KMS-11 (cell line): ENCODE measurements at regions not wholly inside any gene's neighbourhood (a gene's known extent, or its start where the extent isn't known, plus 50 kb on each side); places are given as distances from the start of the nearest gene placed in this dataset.

Experiments used
- H2AFZ ChIP-seq: fragments of 200-600 bp; sonication (generic); 2 replicates; pipeline ENCODE4 v1.6.1; 2016; ENCODE audit warnings: antibody characterized with exemption, mixed run types, low read depth
- H3K27ac ChIP-seq: fragments of 200-600 bp; sonication (generic); 2 replicates; pipeline ENCODE4 v1.6.1; 2016; ENCODE audit warnings: mild to moderate bottlenecking, mixed run types
- H3K27me3 ChIP-seq: fragments of 200-600 bp; sonication (generic); 2 replicates; pipeline ENCODE4 v1.6.1; 2017; ENCODE audit warnings: mild to moderate bottlenecking, low read depth, mixed run types, moderate library complexity; ENCODE audit not compliant: insufficient read depth
- H3K36me3 ChIP-seq: fragments of 200-600 bp; sonication (generic); 2 replicates; pipeline ENCODE4 v1.6.1; 2017; ENCODE audit warnings: mild to moderate bottlenecking, mixed run types; ENCODE audit not compliant: insufficient read depth
- H3K4me1 ChIP-seq: fragments of 200-600 bp; sonication (generic); 2 replicates; pipeline ENCODE4 v1.6.1; 2016; ENCODE audit warnings: mild to moderate bottlenecking, low read depth, mixed run types; ENCODE audit not compliant: poor library complexity, severe bottlenecking
- H3K4me2 ChIP-seq: fragments of 200-600 bp; sonication (generic); 2 replicates; pipeline ENCODE4 v1.7.0; 2016; ENCODE audit warnings: mild to moderate bottlenecking, mixed run types
- H3K4me3 ChIP-seq: fragments of 200-600 bp; sonication (generic); IDR thresholded peaks from 2 replicates; pipeline ENCODE4 v1.6.1; 2017; ENCODE audit warnings: low read depth, low read length, mixed read lengths; ENCODE audit not compliant: insufficient read depth
- H3K79me2 ChIP-seq: fragments of 200-600 bp; sonication (generic); 2 replicates; pipeline ENCODE4 v1.6.1; 2016; ENCODE audit warnings: low read depth, mixed run types; ENCODE audit not compliant: insufficient read depth
- H3K9ac ChIP-seq: fragments of 200-600 bp; sonication (generic); 2 replicates; pipeline ENCODE4 v1.6.1; 2016; ENCODE audit warnings: mild to moderate bottlenecking, mixed run types
- H4K20me1 ChIP-seq: fragments of 200-600 bp; sonication (generic); 2 replicates; pipeline ENCODE4 v1.6.1; 2016; ENCODE audit warnings: mild to moderate bottlenecking, mixed run types; ENCODE audit not compliant: insufficient read depth
- CTCF ChIP-seq: fragments of 200-600 bp; sonication (generic); conservative IDR thresholded peaks from 2 replicates; pipeline ENCODE4 v1.6.1; 2017; ENCODE audit warnings: low read depth, mild to moderate bottlenecking, antibody characterized with exemption, low read length, moderate library complexity, mixed read lengths

DNA sequence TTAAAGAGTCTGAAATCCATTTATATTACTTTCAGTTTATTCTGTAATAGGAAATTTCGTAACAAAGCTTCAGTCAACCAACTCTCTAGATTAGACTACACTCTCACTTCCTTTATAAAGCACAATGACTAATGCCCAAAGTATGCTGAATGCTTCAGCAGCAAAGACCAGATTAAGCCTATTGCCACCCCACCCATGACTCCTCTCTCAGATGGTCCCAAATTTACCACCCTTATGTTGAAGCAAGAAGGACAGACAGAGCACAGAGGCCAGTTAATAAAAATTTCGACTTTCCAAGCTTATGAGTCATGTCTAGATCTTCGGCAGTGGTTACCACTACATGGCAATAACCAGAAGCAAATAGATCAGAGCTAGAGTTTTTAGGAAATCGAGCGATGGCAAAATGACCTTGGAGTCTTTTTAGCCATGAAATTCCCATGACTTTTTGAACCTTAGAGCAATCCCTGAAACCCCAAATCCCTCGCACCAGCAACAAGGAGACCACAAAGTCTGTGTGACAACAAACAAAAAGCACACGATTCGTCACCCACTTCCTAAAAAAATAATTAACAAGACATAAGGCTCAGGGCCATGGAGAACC is 287.8 kb upstream of the RASA1 start:
- Histone ChIP-seq H3K79me2 (no peaks in the 10 kb centered on the region), H3K27ac (no peak overlapping the region), H3K4me1 (no peaks in the 10 kb centered on the region), H4K20me1 (no peaks in the 10 kb centered on the region), H3K27me3 (no peaks in the 10 kb centered on the region), H3K4me3 (no peak overlapping the region), H3K36me3 (no peaks in the 10 kb centered on the region), H3K9ac (no peak overlapping the region), H2AFZ (no peak overlapping the region), H3K4me2 (no peak overlapping the region)
- no peak for TF ChIP-seq CTCF

GRCh38 chr5:86981898-86982297 is 285.8 kb upstream of the RASA1 start:
- no peak for TF ChIP-seq CTCF
- Histone ChIP-seq H3K27ac (no peak overlapping the region), H3K9ac (no peak overlapping the region), H3K4me2 (no peak overlapping the region), H3K4me3 (no peak overlapping the region), H2AFZ (no peak overlapping the region), H3K79me2 (no peaks in the 10 kb centered on the region), H3K27me3 (no peaks in the 10 kb centered on the region), H3K4me1 (no peaks in the 10 kb centered on the region), H3K36me3 (no peaks in the 10 kb centered on the region), H4K20me1 (no peaks in the 10 kb centered on the region)

DNA sequence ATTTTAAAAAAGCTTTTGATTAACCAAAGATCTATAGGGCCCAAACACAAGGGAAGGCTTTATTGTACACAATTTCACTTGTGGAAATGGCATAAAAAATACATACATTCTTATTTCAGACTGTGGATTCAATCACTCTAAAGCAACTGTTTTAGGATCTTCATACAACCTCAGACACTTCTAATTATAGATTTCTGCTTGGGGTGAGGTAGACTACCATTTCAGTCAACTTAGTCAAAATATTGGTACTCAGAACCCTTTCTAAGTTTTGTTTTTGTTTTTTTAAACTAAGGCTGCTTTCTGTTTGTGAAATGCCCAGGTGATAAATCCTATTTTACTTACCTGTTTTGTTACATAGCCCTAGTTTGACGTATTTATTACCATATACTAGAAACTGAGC is 284.5 kb upstream of the RASA1 start:
- Histone ChIP-seq H2AFZ (no peak overlapping the region), H3K4me2 (no peak overlapping the region), H3K4me3 (no peak overlapping the region), H3K4me1 (no peaks in the 10 kb centered on the region), H3K9ac (no peak overlapping the region), H3K79me2 (no peaks in the 10 kb centered on the region), H3K36me3 (no peaks in the 10 kb centered on the region), H4K20me1 (no peaks in the 10 kb centered on the region), H3K27ac (no peak overlapping the region), H3K27me3 (no peaks in the 10 kb centered on the region)
- no peak for TF ChIP-seq CTCF

GRCh38 chr5:86986837-86987236 is 280.8 kb upstream of the RASA1 start:
- H3K79me2 ChIP-seq: no peaks in the 10 kb centered on the region
- H3K4me2 ChIP-seq: no peak overlapping the region
- TF ChIP-seq CTCF: 0 out of 2 replicates have a peak, but pooled peaks have one; percentile 20
- H3K4me1 ChIP-seq: no peaks in the 10 kb centered on the region
- no peak overlapping the region for H2AFZ ChIP-seq
- no peaks in the 10 kb centered on the region for H3K36me3 ChIP-seq
- no peak overlapping the region for H3K9ac ChIP-seq
- H3K27me3 ChIP-seq: no peaks in the 10 kb centered on the region
- no peaks in the 10 kb centered on the region for H4K20me1 ChIP-seq
- H3K4me3 ChIP-seq: no peak overlapping the region
- H3K27ac ChIP-seq: no peak overlapping the region
